ENCODE measurements at regions not wholly inside any gene's neighbourhood (a gene's known extent, or its start where the extent isn't known, plus 50 kb on each side); places are given as distances from the start of the nearest gene placed in this dataset.

DNA sequence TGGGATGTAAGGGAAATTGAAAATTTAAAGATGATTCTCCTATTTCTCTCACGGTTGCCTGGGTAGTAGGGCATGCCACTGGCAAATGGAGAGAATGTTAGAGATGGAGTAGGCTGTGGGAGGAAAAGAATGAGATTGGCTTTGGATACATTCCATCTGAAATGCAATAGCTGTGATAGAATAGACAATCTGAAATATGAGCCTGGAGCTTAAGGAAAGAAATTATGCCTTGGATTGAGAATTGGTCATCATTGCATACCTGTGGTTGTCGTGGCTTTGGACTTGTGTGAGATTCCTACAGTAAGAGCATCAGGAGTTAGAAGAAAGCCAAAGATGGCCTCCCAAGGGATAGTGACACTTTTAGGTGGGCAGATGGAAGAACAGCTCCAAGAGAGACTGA is 305.1 kb upstream of the SLC10A2 start:
- Histone ChIP-seq H3K4me3 (no peak overlapping the region), H3K27ac (no peak overlapping the region), H3K27me3 (no peaks in the 10 kb centered on the region), H3K9me3 (replicated peaks in 1 of 3) (no peaks in the 10 kb centered on the region), H3K36me3 (replicated peaks in 1 of 2) (no peaks in the 10 kb centered on the region), H3K4me1 (replicated peaks in 1 of 2) (no peaks in the 10 kb centered on the region)
- DNase-seq: no peak
- intact Hi-C loops (cut with DNase I): no loop called here
- TF ChIP-seq, protein P1, sequence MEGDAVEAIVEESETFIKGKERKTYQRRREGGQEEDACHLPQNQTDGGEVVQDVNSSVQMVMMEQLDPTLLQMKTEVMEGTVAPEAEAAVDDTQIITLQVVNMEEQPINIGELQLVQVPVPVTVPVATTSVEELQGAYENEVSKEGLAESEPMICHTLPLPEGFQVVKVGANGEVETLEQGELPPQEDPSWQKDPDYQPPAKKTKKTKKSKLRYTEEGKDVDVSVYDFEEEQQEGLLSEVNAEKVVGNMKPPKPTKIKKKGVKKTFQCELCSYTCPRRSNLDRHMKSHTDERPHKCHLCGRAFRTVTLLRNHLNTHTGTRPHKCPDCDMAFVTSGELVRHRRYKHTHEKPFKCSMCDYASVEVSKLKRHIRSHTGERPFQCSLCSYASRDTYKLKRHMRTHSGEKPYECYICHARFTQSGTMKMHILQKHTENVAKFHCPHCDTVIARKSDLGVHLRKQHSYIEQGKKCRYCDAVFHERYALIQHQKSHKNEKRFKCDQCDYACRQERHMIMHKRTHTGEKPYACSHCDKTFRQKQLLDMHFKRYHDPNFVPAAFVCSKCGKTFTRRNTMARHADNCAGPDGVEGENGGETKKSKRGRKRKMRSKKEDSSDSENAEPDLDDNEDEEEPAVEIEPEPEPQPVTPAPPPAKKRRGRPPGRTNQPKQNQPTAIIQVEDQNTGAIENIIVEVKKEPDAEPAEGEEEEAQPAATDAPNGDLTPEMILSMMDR (IDR thresholded peaks at IDR 0.05): no peak
- no peak for TF ChIP-seq POLR2A (IDR thresholded peaks at IDR 0.05)
- 78 to 94% (median 82%) methylated on average over 2 of the region's 2 CpGs for WGBS, 4 donors

GRCh38 chr13:103370790-103371189 is 304.6 kb upstream of the SLC10A2 start:
- Histone ChIP-seq H3K9me3 (replicated peaks in 1 of 3) (no peaks in the 10 kb centered on the region), H3K27me3 (no peaks in the 10 kb centered on the region), H3K36me3 (replicated peaks in 1 of 2) (no peaks in the 10 kb centered on the region), H3K27ac (no peak overlapping the region), H3K4me1 (replicated peaks in 1 of 2) (no peaks in the 10 kb centered on the region), H3K4me3 (no peak overlapping the region)
- intact Hi-C loops (cut with DNase I): no loop called here
- TF ChIP-seq POLR2A (IDR thresholded peaks at IDR 0.05): no peak
- TF ChIP-seq, protein P1 (IDR thresholded peaks at IDR 0.05): no peak
- DNase-seq: no peak
- 68 to 87% (median 79%) methylated on average over 1 of the region's 1 CpG for WGBS, 4 donors

DNA sequence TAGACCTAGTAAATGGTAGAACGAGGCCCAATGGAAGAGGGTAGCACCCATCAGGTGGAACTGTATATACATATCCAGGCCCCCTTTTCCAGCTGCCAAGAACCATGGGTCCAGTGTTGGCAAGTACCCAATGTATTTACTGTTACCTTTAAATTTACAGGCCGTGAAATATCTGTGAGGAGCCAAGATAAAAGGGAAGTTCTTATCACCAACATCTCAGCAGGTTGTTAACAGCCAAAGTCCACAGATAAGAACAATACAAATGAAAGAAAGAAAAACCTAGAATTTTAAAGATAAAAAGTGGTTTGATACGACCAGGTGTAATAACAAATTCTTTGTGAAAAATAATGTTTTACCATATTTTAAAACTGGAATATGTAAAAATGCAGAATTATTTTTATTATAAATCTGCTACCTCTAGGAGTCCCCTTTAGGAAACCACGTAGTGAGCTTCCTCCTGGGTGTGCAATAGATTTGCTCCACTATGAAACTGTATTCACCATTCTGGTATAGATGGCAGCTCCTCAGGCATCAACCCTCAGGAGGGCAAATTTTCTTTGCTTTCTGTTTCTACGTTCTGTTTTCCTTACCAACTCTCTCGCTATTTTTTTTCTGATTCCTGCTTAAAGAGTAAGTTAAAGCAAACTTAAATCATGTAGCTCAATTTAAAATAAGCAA is 292.2 kb upstream of the SLC10A2 start:
- 66 to 78% (median 72%) methylated on average over 6 of the region's 6 CpGs for WGBS, 4 donors
- H3K9me3 ChIP-seq (replicated peaks in 1 of 3): no peaks in the 10 kb centered on the region
- intact Hi-C loops (cut with DNase I): no loop called here
- no peak for DNase-seq
- no peak overlapping the region for H3K27ac ChIP-seq
- H3K4me3 ChIP-seq: no peak overlapping the region
- no peaks in the 10 kb centered on the region for H3K27me3 ChIP-seq
- TF ChIP-seq POLR2A (IDR thresholded peaks at IDR 0.05): no peak
- TF ChIP-seq, protein P1 (IDR thresholded peaks at IDR 0.05): no peak
- no peaks in the 10 kb centered on the region for H3K4me1 ChIP-seq (replicated peaks in 1 of 2)
- H3K36me3 ChIP-seq (replicated peaks in 1 of 2): no peaks in the 10 kb centered on the region

DNA sequence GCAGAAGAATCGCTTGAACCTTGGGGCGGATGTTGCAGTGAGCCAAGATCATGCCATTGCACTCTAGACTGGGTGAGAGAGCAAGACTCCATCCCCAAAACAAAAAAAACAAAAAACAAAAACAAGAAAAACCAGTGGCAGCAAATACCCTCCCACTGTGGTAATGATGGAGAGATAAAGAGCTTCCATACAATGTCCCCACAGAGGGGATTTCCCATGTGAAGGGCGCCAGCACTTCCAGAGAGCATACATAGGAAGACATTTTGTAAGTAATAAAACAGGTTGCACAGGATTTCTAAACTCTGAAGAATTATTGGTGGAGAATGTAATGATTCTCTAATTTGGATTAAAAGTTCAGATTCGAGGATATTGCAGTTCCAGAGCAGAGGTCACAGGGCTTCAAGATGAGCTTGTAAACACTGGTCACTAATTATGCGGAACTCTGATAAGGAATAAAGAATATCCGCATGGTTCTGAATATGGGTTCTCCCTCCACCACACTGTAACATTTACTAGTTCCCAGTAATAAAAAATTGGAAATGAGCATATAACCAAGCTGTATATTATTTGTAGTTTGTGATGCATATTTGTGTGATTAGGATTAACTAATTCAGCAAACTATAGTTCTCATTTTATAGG is 290.1 kb upstream of the SLC10A2 start:
- Histone ChIP-seq H3K4me1 (replicated peaks in 1 of 2) (no peaks in the 10 kb centered on the region), H3K36me3 (replicated peaks in 1 of 2) (no peaks in the 10 kb centered on the region), H3K9me3 (replicated peaks in 1 of 3) (no peaks in the 10 kb centered on the region), H3K27ac (no peak overlapping the region), H3K4me3 (no peak overlapping the region), H3K27me3 (no peaks in the 10 kb centered on the region)
- TF ChIP-seq POLR2A (IDR thresholded peaks at IDR 0.05): no peak
- TF ChIP-seq, protein P1 (IDR thresholded peaks at IDR 0.05): no peak
- WGBS, 4 donors: 85 to 91% (median 86%) methylated on average over 6 of the region's 6 CpGs
- DNase-seq: no peak
- intact Hi-C loops (cut with DNase I): no loop called here
